DND-41 (cell line): ENCODE measurements at regions not wholly inside any gene's neighbourhood (a gene's known extent, or its start where the extent isn't known, plus 50 kb on each side); places are given as distances from the start of the nearest gene placed in this dataset.

Experiments used
- CTCF ChIP-seq: IDR thresholded peaks from 2 replicates; pipeline ENCODE4 v1.5.1; 2012; ENCODE audit warnings: borderline replicate concordance, low read length, moderate library complexity, mild to moderate bottlenecking; ENCODE audit not compliant: poor library complexity, severe bottlenecking; ENCODE audit errors: extremely low read depth
- EZH2 ChIP-seq: IDR thresholded peaks from 3 replicates; pipeline ENCODE4 v1.6.1; 2012; ENCODE audit warnings: borderline replicate concordance, low read depth, mild to moderate bottlenecking, moderate library complexity, low read length, inconsistent platforms; ENCODE audit not compliant: severe bottlenecking

GRCh38 chr20:21826976-21827375 lies 121.5 kb downstream of the PAX1 start:
- TF ChIP-seq CTCF (no peak), EZH2 (no peak)
